Stomach (tissue), 4 donors: ENCODE measurements at regions not wholly inside any gene's neighbourhood (a gene's known extent, or its start where the extent isn't known, plus 50 kb on each side); places are given as distances from the start of the nearest gene placed in this dataset.

Experiments
- EP300 ChIP-seq: sonication (generic); formaldehyde crosslinking; IDR thresholded peaks from one replicate; pipeline ENCODE4 v1.6.1; 2017; ENCODE audit warnings: antibody characterized with exemption
- POLR2A ChIP-seq, 4 donors: fragments of 450-650 bp; IDR thresholded peaks; one replicate each; pipeline ENCODE4 v1.6.1; 2016; ENCODE audit warnings: antibody characterized with exemption in 4 of 4, control low read depth in 2 of 4, mild to moderate bottlenecking in 1 of 4, moderate library complexity in 1 of 4
- POLR2AphosphoS5 ChIP-seq, 3 donors: sonication (generic); formaldehyde crosslinking; IDR thresholded peaks; one replicate each; pipeline ENCODE4 v1.6.1; 2016; ENCODE audit warnings: antibody characterized with exemption in 3 of 3
- TF ChIP-seq, protein P1 (sequence below), 7 experiments: fragments of 450-650 bp in 4 of 7; fragments of 200-600 bp in 3 of 7; sonication (generic) in 3 of 7; IDR thresholded peaks; one replicate each; pipeline ENCODE4 v1.5.1; 2016 to 2019; ENCODE audit warnings: antibody characterized with exemption in 7 of 7, control low read depth in 2 of 7, mild to moderate bottlenecking in 1 of 7

DNA sequence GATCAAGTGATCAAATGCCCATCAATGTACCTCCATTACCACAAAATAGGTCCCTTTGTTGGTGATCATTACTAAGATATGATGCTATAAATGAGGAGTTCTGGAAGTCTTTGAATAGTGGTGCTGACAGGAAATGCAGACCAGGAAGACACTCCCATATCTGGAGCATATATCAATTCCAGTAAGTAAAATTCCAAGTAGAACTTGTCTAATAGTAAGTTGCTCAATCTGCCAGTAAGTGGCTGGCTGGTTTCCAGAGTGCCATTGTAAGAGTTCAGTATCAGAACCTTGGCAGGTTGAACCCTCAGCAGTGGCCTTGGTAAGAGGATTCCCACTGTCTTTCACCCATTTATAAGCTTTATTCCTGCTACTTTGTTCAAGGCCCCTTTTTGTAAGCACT lies 379.9 kb upstream of the RBMS3 start:
- TF ChIP-seq, protein P1, sequence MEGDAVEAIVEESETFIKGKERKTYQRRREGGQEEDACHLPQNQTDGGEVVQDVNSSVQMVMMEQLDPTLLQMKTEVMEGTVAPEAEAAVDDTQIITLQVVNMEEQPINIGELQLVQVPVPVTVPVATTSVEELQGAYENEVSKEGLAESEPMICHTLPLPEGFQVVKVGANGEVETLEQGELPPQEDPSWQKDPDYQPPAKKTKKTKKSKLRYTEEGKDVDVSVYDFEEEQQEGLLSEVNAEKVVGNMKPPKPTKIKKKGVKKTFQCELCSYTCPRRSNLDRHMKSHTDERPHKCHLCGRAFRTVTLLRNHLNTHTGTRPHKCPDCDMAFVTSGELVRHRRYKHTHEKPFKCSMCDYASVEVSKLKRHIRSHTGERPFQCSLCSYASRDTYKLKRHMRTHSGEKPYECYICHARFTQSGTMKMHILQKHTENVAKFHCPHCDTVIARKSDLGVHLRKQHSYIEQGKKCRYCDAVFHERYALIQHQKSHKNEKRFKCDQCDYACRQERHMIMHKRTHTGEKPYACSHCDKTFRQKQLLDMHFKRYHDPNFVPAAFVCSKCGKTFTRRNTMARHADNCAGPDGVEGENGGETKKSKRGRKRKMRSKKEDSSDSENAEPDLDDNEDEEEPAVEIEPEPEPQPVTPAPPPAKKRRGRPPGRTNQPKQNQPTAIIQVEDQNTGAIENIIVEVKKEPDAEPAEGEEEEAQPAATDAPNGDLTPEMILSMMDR (IDR thresholded peaks at IDR 0.05): no peak
- TF ChIP-seq EP300 (no peak), POLR2A (IDR thresholded peaks at IDR 0.05) (no peak), POLR2AphosphoS5 (IDR thresholded peaks at IDR 0.05) (no peak)
